Ureter (tissue), 1 donor: ENCODE measurements at regions not wholly inside any gene's neighbourhood (a gene's known extent, or its start where the extent isn't known, plus 50 kb on each side); places are given as distances from the start of the nearest gene placed in this dataset.

Source experiments
- DNase-seq: peaks from one replicate; pipeline ENCODE4 v3.0.0-alpha.2; 2020; ENCODE audit warnings: low spot score
- donor health status: DM: yes; HTN: yes; CAD: no.

GRCh38 chr2:148567716-148568115 lies 76.8 kb upstream of the EPC2 start:
- no peak for DNase-seq

GRCh38 chr2:148568597-148568996 lies 76.0 kb upstream of the EPC2 start:
- no peak for DNase-seq

DNA sequence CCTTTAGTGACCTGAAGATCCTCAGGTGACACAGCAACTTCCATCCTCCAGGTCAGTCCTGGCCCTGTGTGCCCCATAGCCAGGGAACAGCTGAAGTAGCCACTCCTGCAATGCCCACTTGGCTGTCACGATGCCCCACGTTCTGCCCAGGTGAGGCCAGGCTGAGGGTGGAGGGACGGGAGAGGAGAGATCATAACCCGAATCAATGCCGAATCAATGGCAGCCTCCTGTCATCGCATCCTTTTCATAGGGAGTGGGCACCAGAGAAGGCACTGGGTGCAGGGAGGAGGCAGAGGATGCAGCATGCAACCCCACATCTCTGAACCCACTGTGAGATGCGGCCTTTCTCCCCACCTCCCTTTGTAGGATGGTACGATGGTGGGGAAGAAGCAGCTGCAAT lies 75.3 kb upstream of the EPC2 start:
- DNase-seq: no peak

DNA sequence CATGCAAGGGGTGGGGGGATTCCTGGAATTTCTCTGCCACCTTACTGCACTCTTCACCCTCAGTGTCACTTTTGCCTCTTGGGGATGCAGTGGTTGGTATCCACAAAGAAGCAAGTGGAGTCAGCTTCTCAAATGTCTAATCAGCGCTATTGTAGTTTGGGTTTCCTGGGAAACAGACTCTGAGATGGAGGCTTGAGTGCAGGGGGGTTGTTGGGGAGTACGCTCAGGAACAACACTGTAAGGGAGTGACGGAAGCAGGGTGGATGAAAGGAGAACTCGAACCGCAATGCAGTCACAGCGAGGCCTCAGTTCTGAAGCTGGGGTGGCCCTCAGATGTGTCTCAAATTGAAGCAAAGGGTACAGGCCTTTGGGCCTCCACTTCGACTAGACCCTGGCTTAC lies 73.6 kb upstream of the EPC2 start:
- no peak for DNase-seq

GRCh38 chr2:148577845-148578492 lies 66.6 kb upstream of the EPC2 start:
- DNase-seq: no peak

DNA sequence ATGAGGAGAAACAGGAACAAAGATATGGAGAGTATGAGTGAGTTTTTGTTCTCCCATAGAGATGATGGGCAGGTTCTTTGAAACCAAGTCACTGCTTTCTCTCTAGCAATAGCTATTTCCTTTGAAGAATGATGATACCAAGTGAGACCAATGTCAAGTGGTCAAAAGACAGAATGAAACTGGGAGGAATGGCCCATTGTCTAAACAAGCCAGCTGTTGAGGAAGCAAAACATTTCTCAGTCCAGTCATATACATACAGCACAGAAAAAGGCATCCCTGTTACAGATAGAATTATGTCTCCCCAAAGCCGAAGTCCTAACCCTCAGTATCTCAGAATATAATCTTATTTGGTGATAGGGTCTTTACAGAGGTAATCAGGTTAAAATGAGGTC lies 66.1 kb upstream of the EPC2 start:
- DNase-seq: no peak

- no peak for DNase-seq
Measured at GRCh38 chr2:148582679-148583511, 61.7 kb upstream of the EPC2 start.

GRCh38 chr2:148585696-148586095 lies 58.9 kb upstream of the EPC2 start:
- no peak for DNase-seq

GRCh38 chr2:148586522-148587128 lies 57.9 kb upstream of the EPC2 start:
- DNase-seq: no peak

DNA sequence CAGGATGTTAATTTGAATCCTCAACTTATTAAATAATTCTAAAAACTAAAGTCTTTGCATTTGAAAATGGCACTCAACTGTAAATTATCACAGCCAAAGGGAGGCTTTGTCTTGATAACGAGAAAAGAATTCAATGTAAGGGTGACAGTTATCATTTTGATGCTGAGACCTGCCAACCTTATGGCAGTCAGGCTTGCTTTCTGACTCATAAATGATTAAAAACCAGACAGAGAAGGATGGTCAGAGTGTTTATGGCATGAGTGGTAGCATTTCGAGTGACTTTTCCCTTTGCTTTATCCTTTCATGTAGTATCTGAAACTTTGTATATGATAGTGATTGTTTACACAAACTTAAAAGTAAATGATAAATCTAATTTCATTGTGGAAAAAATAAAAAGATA lies 53.9 kb upstream of the EPC2 start:
- DNase-seq: no peak

GRCh38 chr2:148592791-148593190 lies 51.8 kb upstream of the EPC2 start:
- DNase-seq: no peak

DNA sequence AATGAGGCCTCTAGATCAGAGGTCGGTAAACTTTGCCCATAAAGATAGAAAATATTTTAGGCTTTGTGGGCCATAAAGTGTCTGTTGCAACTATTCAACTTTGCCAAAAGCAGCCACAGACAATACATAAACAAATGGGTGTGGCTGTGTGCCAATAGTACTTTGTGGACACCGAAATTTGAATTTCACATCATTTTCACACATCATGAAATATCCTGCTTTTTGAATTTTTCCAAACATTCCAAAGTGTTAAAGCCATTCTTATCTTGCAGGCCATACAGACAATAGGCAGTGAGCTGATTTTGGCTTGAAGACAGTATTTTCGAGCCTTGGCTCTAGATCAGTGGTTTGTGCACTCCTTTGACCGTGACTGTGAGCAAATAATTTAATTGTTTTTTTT lies 51.1 kb upstream of the EPC2 start:
- DNase-seq: no peak

DNA sequence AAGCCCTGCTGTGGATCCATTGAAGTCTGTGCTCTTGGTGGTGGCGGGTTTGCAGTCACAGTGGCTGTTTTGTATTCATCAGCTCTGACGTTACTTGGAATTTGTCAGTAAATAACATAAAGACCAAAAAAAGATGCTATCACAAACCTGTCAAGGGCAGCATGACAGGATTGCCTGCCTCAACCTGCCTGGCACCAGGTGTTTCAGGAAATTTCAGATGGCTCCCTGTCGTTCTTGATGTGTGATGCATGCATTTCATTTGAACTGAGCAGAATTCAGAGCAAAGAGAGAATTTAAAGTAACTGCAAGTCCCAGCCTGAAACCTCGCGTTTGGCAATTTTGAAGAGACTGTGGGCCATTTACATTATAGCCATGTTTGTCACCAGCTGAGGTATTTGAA lies 50.3 kb upstream of the EPC2 start:
- DNase-seq: peak; percentile 71
